GM12878 (cell line): ENCODE measurements at regions not wholly inside any gene's neighbourhood (a gene's known extent, or its start where the extent isn't known, plus 50 kb on each side); places are given as distances from the start of the nearest gene placed in this dataset.

ENCODE experiments used
- ATAC-seq: fragments of 200-7000 bp; cut with Tn5 transposase; 3 replicates; pipeline ENCODE4 v1.9.1; 2020; ENCODE audit warnings: mild to moderate bottlenecking, moderate library complexity
- BruUV-seq: library from RNA; stranded (reverse); fragments of 400-500 nt; replicated peaks from 2 replicates; lab custom pipeline; 2021; lab: Mats Ljungman, UMichigan
- CTCF ChIA-PET: fragments of 300-600 bp; sonication (Branson Sonifier 250); formaldehyde crosslinking; extraction: SDS; loops from one replicate; lab custom pipeline; 2021; ENCODE audit warnings: inconsistent platforms; lab: Yijun Ruan, JAX
- POLR2A ChIA-PET: fragments of 350-600 bp; formaldehyde crosslinking; extraction: SDS; loops from one replicate; lab custom pipeline; 2021; ENCODE audit warnings: inconsistent platforms; lab: Charles Lee
- RAD21 ChIA-PET: fragments of 300-600 bp; sonication (Branson Sonifier 250); formaldehyde crosslinking; loops from one replicate; lab custom pipeline; 2023; ENCODE audit warnings: antibody characterized with exemption; ENCODE audit not compliant: unreplicated experiment; lab: Charles Lee
- SMC1A ChIA-PET: fragments of 300-600 bp; sonication (Branson Sonifier 250); formaldehyde crosslinking; loops from one replicate; lab custom pipeline; 2023; ENCODE audit not compliant: unreplicated experiment, uncharacterized antibody; lab: Charles Lee
- DNase-seq: peaks from one replicate; pipeline ENCODE4 v3.0.0-alpha.2; 2011; ENCODE audit warnings: low read depth, low spot score
- FAIRE-seq: peaks from 3 replicates; lab custom pipeline; 2011; peaks lifted over from hg19 to GRCh38; lab: Jason Lieb, UNC
- H2AFZ ChIP-seq: 2 replicates; pipeline ENCODE4 v1.6.0; 2011; ENCODE audit warnings: low read depth, low read length, control low read depth; ENCODE audit not compliant: control insufficient read depth
- H3K27ac ChIP-seq: 2 replicates; pipeline ENCODE4 v1.5.1; 2011; ENCODE audit warnings: control low read depth; ENCODE audit not compliant: control insufficient read depth, insufficient read depth
- H3K27me3 ChIP-seq, 2 experiments: replicated peaks in 1 of 2; 2 replicates each; pipeline versions ENCODE4 v1.6.0 to v1.6.1; 2011; ENCODE audit warnings: low read length in 1 of 2; ENCODE audit not compliant: control insufficient read depth in 2 of 2, insufficient read depth in 2 of 2
- H3K36me3 ChIP-seq, 2 experiments: 2 replicates each; pipeline ENCODE4 v1.5.1; 2011; ENCODE audit warnings: low read length in 1 of 2; ENCODE audit not compliant: control insufficient read depth in 2 of 2, insufficient read depth in 2 of 2
- H3K4me1 ChIP-seq: 2 replicates; pipeline ENCODE4 v1.6.1; 2011; ENCODE audit warnings: mild to moderate bottlenecking, low read length, moderate library complexity, mixed read lengths; ENCODE audit not compliant: control insufficient read depth, insufficient read depth
- H3K4me2 ChIP-seq: 2 replicates; pipeline ENCODE4 v1.6.0; 2011; ENCODE audit warnings: control low read depth; ENCODE audit not compliant: control insufficient read depth, insufficient read depth
- H3K4me3 ChIP-seq: fragments of 200-600 bp; sonication (generic); 2 replicates; pipeline ENCODE4 v1.5.1; 2016
- H3K79me2 ChIP-seq: 2 replicates; pipeline ENCODE4 v1.6.0; 2011; ENCODE audit warnings: low read length; ENCODE audit not compliant: control insufficient read depth, insufficient read depth
- H3K9ac ChIP-seq: 2 replicates; pipeline ENCODE4 v1.8.0; 2011; ENCODE audit warnings: low read length, control low read depth, mixed read lengths; ENCODE audit not compliant: control insufficient read depth, insufficient read depth
- H3K9me3 ChIP-seq: replicated peaks from 3 replicates; pipeline ENCODE4 v1.5.1; 2011; ENCODE audit warnings: mild to moderate bottlenecking, low read length; ENCODE audit not compliant: control insufficient read depth, insufficient read depth
- H4K20me1 ChIP-seq: 2 replicates; pipeline ENCODE4 v1.6.0; 2011; ENCODE audit not compliant: control insufficient read depth, insufficient read depth
- BRCA1 ChIP-seq: IDR thresholded peaks from 2 replicates; pipeline ENCODE4 v1.6.1; 2011; ENCODE audit warnings: low read depth, low read length, improper control_type of control experiment
- EGR1 ChIP-seq, 2 experiments: IDR thresholded peaks; 1 replicate in 1 of 2; 2 replicates in 1 of 2; pipeline ENCODE4 v1.6.1; 2011 to 2012; ENCODE audit warnings: low read depth in 2 of 2, low read length in 2 of 2, borderline replicate concordance in 1 of 2, mild to moderate bottlenecking in 1 of 2, moderate library complexity in 1 of 2
- HDAC6 ChIP-seq: fragments of 200-600 bp; sonication (generic); IDR thresholded peaks from one replicate; pipeline ENCODE4 v1.8.0; 2017; ENCODE audit warnings: antibody characterized with exemption; ENCODE audit not compliant: unreplicated experiment
- JUND ChIP-seq: IDR thresholded peaks from 2 replicates; pipeline ENCODE4 v1.6.1; 2012; ENCODE audit warnings: low read depth, mild to moderate bottlenecking, low read length, improper control_type of control experiment, moderate library complexity
- KAT2A ChIP-seq: conservative IDR thresholded peaks from 2 replicates; pipeline ENCODE4 v1.6.1; 2011; ENCODE audit warnings: low read depth, low read length; ENCODE audit not compliant: control insufficient read depth
- KDM1A ChIP-seq: fragments of 200-600 bp; sonication (generic); IDR thresholded peaks from 2 replicates; pipeline ENCODE4 v1.6.1; 2016; ENCODE audit warnings: borderline replicate concordance
- PAX8 ChIP-seq: fragments of 450-650 bp; IDR thresholded peaks from 2 replicates; pipeline ENCODE4 v1.6.1; 2017; ENCODE audit warnings: mild to moderate bottlenecking, moderate library complexity
- RB1 ChIP-seq: fragments of 450-650 bp; formaldehyde crosslinking; IDR thresholded peaks from 2 replicates; pipeline ENCODE4 v1.6.1; 2017; ENCODE audit warnings: mild to moderate bottlenecking, borderline replicate concordance
- ZNF622 ChIP-seq: fragments of 450-650 bp; IDR thresholded peaks from 2 replicates; pipeline ENCODE4 v1.6.1; 2017; ENCODE audit warnings: mild to moderate bottlenecking, inconsistent platforms
- WGBS: methylation state at CpG from one replicate; pipeline ENCODE4 v1.1.6; 2016; ENCODE audit warnings: low lambda C conversion rate; ENCODE audit not compliant: insufficient replicate concordance, insufficient coverage; ENCODE audit errors: missing lambda C conversion rate; 5-methylcytosine and 5-hydroxymethylcytosine counted together
- in situ Hi-C: fragments of 300-500 bp; cut with MboI; formaldehyde crosslinking; loops from 9 replicates; pipeline ENCODE4 v1.14.3; 2018; ENCODE audit warnings: mixed read lengths
- intact Hi-C: fragments of 100-400 bp; cut with micrococcal nuclease; formaldehyde crosslinking; loops from one replicate; pipeline ENCODE4 v1.14.2; 2022; ENCODE audit not compliant: unreplicated experiment

GRCh38 chr1:87197641-87198040, 131.0 kb upstream of the LMO4 start:
- Histone ChIP-seq H3K27me3 (no peaks in the 10 kb centered on the region; a peak in 2 of 4 replicates), H4K20me1 (no peaks in the 10 kb centered on the region), H3K4me3 (no peak overlapping the region), H3K9me3 (no peaks in the 10 kb centered on the region; the same call in 1 of the 3 replicates), H3K27ac (no peak overlapping the region), H3K9ac (no peak overlapping the region), H3K4me1 (peaks cover 5% of the 10 kb centered on the region), H3K4me2 (no peak overlapping the region), H3K36me3 (no peaks in the 10 kb centered on the region), H2AFZ (no peak overlapping the region), H3K79me2 (no peaks in the 10 kb centered on the region)
- ChIA-PET SMC1A (no interaction called here), RAD21 (no interaction called here), POLR2A (no interaction called here), CTCF (no interaction called here)
- FAIRE-seq (no peak), DNase-seq (no peak), ATAC-seq (no peak)
- in situ Hi-C loops = no loop called here
- TF ChIP-seq ZNF622 (no peak), PAX8 (no peak), RB1 (no peak), HDAC6 (no peak), KDM1A (no peak), KAT2A (no peak), EGR1 (IDR thresholded peaks at IDR 0.05; ENCODE audit: borderline replicate concordance in 1 of 2, low read depth in 2 of 2, low read length in 2 of 2) (no peak), JUND (no peak), BRCA1 (no peak)
- intact Hi-C loops = no loop called here
- WGBS = 0% methylated on average over 2 of the region's 2 CpGs
- no TSS peak for BruUV-seq
